ELF-1 (cell line): ENCODE measurements at regions not wholly inside any gene's neighbourhood (a gene's known extent, or its start where the extent isn't known, plus 50 kb on each side); places are given as distances from the start of the nearest gene placed in this dataset.
A peak's percentile ranks its signal among the peaks of the same experiment; 100 is the strongest.
"Not testable (repeated sequence)": the region's sequence is repeated elsewhere in the genome, so short reads cannot be mapped to it uniquely, and the experiment has no call there.

Source experiments
- DNase-seq: peaks from one replicate; pipeline ENCODE4 v3.0.0-alpha.2; 2016; ENCODE audit warnings: low read depth, low spot score

DNA sequence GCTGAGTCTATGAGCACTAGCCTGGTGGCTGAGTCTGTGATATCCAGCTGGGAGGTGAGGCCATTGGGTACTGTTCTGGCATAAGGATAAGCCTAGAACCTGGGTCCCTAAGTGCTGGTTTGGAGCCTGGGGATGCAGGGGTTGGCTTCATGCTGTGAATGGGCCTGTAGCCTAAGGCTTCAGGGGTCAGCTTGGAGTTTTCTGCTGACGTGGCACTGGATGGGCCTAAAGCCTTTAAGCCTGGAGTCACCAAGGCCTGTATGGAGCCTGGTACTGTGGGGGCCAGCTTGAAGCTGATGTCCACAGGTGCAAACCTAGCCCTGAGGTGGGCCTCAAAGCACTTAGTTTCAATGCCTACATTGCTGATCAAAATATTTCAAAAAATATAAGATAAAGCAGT lies 979.6 kb upstream of the POU3F4 start:
- no peak for DNase-seq

DNA sequence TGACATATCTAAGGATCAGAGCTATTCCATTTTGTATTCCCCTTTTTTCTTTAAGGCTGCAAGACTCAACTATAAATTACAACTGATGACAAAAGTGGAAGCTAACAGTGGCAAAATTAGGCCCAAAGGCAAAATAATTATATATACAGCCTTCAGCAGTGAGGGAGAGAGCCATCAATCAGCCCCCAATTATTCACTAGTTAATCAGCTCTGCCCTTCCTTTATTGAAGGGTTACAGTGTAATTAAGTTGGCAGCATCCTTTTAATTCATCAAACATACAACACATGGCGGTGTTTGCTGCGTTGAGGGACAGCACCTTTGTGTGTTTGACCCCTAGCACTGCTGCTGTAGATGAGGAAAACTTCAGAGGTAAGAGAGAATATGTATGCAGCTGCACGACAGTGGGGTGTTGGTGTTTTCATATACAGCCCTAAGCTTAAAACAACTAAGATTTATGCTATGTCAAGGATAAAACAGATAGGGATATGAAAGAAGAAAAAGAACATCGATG lies 973.9 kb upstream of the POU3F4 start:
- no peak for DNase-seq

DNA sequence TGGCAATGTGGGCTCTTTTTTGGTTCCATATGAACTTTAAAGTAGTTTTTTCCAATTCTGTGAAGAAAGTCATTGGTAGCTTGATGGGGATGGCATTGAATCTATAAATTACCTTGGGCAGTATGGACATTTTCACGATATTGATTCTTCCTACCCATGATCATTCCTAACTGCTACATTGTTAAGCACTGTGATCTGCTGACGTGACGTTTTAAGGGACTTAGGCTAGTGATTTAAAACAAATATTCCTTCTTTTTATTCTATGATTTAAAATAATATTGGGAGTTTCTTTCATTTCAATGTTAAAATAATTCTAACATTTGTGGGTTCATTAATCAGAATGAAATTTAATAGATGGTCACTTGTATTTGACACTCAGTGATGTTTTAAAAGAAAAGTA lies 970.9 kb upstream of the POU3F4 start:
- not testable (repeated sequence) for DNase-seq

DNA sequence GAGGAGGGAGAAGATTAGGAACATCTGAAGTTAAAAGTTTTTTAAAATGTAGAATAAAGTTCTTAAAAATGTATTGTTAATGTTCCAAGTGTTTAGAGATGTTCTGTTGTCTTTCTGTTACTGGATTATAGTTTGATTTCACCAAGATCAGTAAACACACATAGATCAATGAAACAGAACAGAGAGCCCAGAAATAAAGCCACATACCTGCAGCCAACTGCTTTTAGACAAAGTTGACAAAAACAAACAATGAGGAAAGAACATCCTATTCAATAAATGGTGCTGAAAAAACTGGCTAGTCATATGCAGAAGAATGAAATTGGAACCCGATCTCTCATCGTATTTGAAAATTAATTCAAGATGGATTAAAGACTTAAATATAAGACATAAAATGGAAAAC lies 966.3 kb upstream of the POU3F4 start:
- no peak for DNase-seq

DNA sequence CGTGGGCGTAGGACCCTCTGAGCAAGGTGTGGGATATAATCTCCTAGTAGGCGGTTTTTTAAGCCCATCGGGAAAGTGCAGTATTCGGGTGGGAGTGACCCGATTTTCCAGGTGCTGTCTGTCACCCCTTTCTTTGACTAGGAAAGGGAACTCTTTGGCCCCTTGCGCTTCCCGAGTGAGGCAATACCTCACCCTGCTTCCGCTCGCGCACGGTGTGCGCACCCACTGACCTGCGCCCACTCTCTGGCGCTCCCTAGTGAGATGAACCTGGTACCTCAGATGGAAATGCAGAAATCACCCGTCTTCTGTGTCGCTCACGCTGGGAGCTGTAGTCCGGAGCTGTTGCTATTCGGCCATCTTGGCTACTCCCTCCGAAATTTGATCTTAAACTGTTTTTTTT lies 955.9 kb upstream of the POU3F4 start:
- peak; percentile 41 for DNase-seq

DNA sequence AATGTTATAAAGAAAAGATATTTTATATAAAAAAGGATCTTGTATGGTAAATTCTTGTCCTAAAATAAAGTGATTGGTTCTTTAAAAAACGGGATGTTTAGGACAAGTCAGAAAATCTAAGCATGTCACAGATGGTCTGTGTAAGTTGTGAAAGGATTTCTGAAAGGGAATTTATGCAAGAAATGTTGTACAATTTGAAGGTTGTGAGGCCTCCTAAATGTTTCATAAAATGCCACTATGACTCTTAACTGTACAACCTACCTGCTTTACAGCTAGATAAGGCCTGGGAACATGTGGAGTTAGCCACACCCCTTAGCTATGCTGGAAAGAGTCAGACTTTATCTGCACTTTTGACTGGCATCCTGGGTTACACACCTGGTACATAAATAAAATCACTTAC lies 951.5 kb upstream of the POU3F4 start:
- DNase-seq = no peak

DNA sequence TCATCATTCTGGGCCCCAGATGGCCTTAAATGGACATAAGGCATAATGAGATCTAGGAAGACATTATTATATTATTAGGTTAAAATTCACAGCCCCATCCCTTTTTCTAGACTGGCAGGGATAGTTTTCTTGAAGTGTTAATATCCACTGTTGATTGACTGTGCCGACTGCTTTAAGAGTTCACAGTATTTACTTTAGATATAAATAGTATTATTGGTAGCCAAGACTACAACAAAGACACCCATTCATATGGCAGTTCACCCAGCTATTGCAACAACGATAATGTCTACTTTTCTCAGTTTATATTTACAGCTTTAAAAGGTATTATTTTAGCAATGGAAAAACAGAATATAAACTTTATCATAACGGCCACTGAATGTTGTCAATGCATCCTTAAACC lies 922.2 kb upstream of the POU3F4 start:
- no peak for DNase-seq

DNA sequence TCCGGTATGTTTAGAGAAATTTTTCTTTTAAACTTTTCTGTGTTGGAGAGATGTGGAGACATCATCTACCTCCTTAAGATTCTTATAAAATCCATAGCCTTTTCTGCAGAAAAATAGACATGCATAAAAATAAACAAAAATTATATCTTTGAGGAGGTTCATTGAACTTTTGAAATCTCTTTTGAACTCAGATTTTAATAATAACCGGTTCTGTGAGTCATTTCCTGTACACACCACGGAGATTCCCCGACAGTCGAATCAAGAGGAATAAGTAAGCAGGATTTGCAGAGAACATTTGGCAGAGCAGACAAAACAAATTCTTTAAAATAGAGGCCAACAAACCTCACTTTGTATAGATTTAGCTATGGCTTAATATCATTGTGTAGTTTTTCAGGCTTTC lies 918.7 kb upstream of the POU3F4 start:
- DNase-seq = no peak

DNA sequence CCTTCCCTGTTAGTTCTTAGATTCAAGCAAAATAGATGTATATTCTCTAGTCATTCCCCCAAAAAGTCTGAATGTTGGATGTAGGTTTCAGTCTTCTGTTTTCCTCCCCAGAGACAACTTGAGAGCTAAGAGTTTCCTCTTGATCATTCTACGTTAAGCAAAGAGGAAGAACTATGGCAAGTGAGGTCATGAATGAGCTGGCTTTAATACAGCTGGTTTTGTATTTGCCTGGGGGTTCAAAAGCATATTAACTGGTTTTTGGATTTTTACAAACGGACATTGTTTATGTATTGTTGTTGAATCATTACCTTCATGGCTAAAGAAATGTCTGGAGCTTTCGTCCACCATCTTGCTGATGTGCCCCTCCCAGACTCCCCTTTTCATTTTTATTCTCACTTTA lies 916.7 kb upstream of the POU3F4 start:
- DNase-seq = no peak

DNA sequence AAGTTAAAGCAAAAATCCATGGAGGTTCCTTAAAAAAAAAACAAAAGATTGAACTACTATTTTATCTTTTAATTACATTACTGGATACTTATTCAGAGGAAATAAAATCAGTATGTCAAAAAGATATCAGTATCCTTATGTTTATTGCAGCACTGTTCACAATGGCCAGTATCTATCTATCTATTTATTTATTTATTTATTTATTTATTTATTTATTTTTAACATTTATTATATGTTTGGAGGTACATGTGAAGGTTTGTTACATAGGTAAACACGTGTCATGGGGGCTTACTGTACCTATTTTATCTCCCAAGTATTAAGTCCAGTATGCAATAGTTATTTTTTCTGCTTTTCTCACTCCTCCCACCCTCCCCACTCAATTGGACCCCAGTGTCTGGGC lies 881.1 kb upstream of the POU3F4 start:
- DNase-seq = no peak

DNA sequence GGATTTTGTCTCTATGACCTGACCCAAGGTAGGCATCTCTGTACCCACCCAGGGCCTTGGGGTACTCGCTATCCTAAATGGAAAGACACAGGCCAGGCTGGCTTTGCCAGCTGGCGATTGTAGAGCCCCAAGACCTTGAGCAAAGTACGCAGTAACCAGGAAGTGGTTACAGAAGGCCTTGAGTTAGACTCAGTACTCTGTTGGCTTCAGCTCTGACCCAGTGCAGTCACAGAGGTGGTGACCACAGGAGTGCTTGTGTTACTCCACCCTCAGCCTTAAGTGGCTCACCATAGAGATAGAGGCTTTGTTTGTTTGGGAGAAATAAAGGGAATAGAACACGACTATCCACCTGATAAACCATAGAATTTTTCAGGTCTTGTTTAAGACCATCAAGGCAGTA lies 880.5 kb upstream of the POU3F4 start:
- no peak for DNase-seq

DNA sequence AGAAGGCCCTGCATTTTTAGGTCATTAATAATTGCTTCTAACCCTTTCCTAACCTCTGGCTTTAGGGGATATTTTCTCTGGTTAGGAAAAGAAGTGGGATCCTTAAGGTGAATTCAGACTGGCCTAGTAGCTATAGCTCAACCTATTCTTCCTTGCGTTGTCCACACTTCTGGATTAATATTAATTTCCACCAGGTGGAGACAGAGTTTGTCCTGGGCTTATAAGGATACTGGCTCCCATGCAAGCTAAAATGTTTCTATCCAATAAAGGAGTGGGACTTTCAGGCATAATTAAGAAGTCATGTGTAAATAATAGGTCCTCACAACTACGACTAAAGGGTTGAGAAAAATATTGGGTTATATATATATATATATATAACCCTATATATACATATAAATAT lies 860.0 kb upstream of the POU3F4 start:
- no peak for DNase-seq

DNA sequence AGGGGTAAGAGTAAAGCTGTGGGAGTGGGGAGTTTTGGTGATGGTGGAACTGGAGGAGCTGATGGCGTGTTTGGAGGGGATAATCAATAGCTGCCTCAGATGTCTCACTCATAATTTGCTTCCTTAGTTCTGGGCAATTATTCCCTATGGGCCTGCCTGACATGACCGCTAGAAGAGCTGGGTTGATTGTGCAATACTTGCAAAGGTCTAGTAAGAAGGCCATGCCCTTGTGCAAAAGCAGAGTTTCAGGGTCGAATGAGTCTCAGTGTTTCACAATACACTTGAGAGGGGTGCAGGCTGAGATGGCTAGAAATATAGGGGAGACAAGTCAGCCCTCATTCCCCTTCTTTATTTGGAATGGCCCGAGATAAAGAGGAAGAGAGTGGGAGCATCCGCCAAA lies 858.4 kb upstream of the POU3F4 start:
- DNase-seq = no peak

DNA sequence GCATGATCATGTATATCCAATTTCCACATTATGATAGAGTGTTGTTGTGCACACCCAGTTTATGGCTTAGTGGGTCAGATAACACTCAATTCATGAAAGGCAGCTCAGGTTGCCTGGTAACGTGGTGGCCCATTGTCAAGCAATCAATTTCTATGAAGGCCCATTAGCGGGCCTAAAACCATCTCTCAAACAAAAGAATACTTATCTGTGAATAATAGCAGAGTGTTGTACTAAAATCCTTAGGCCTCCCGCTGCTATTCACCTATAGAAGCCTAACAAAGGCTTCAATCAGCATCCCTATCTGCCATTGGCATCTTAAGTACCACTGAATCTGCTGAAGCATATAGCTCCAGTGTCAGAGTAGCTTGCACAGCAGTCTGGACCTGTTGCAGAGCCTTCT lies 849.6 kb upstream of the POU3F4 start:
- no peak for DNase-seq

DNA sequence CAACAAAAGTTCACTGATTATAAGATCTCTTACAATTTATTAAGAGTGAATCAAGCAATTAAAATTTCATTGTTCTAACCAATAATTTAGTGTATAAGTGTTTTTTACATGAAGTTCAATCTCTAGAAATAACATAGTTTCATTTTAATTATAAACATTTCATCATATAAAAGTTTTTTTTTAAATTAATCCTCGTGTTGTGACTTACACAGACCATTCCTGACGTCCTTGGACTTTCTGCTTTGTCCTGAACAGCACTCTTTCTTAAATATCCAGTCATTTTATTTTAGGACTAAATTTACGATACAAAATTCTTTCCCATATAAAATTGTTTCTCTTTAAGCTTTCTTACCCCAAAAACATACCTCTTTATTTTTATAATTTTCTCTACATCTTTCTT lies 841.7 kb upstream of the POU3F4 start:
- no peak for DNase-seq

DNA sequence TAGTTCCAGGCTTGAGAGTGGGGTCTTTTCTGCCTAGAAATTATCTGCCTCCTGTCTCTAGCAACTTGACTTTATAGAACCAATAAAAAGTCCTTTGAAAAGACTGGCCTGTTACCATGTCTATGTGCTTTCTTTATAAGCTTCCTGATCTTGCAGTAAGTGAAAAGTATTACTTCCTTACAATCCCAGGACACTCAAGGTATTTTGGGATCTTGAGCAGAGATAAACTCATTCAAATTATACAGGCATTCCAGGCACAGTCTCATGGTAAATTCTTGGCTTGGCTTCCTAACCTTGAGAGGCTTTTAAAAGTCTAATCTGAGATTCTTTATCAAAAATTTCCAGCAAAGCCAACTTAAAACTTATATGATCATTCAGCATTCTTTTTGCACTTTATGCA lies 833.0 kb upstream of the POU3F4 start:
- DNase-seq = no peak

DNA sequence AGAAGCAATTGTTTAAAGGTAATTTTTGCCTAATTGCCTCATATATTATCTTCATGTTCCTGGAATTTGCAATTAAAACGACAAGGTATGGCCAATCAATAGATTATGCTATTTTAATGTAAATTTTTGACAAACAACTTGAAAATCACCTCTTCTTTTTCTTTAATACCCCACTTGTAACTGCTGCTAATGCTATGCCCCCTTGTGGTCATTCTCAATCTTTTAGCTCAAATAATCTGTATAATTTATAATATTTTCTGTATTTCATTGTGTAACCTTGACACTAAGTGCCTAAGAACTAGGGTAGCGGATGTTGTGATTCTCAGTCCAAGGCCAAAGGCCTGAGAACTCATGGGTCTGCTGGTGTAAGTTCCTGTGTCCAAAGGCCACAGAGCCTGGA lies 831.7 kb upstream of the POU3F4 start:
- DNase-seq = no peak

DNA sequence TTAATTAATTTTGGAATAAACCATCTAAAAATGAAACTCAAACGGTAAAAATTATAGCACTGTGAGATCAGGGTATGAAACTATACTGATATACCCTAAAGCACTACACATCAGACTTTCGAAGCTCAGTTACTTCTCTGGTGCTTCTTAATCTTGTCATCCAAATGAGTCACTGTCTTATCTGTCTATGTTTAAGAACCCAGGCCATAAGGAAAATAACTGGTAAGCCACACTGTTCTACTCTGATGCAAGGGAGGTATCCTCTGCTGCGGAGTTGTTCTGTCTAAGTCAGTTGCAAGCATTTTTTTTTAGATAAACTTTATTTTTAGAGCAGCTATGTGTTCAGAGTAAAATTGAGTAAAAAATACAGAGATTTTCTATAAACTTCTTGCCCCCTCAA lies 830.8 kb upstream of the POU3F4 start:
- DNase-seq = no peak

DNA sequence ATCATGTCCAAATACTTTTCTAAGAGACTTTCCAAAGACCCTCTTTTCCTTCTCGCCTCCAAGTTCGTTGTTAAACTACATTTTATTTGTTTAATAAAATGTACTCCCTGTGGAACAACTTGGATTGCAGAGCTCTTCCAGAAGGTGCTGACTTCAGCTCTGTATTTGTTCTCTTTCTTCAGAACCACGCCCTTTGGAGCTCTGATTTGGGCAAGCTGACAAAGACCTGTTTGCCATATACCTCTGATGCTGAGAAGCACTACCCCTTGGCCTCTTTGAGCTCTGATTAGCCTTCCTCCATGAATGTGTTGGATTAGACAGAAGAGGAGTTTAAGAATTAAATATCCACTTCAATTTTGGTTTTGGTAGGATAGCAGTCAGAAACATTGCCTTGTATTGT lies 815.1 kb upstream of the POU3F4 start:
- DNase-seq = no peak

DNA sequence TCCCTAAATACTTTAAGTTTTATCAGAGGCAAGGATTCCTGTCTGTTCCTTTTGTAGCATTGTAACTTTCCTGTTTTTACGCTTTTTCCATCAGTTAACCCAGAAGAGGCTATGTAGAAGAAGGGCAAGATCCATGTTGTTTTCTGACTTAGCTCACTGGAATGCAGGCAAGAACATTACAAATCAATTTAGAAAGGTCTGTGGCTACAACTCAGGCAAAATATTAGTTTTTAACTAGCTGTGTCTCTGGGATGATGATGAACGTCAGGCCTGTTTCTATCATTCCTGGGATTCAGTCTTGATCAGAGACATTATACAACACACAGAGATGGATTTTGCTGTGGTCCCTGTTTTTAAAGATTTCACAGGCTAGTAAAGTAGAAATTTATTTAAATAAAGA lies 813.0 kb upstream of the POU3F4 start:
- no peak for DNase-seq

DNA sequence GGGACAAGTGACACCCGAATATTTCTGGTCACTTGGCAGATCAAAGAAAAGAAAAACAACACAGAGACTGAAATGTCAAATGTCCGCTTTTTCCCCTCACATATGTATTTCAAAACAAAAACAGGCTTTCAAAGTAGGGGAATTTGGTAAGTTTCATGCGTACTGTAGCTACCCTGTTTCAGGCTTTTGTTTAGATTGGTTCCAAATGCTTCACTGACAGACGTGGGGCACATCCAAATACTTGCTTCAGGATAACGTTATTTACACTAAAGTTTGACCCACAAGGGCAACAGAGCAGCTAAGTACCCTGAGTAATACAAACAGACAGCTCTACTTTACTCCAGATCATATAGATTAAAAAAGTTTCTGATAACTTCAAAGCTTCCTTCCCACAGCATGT lies 804.5 kb upstream of the POU3F4 start:
- no peak for DNase-seq

DNA sequence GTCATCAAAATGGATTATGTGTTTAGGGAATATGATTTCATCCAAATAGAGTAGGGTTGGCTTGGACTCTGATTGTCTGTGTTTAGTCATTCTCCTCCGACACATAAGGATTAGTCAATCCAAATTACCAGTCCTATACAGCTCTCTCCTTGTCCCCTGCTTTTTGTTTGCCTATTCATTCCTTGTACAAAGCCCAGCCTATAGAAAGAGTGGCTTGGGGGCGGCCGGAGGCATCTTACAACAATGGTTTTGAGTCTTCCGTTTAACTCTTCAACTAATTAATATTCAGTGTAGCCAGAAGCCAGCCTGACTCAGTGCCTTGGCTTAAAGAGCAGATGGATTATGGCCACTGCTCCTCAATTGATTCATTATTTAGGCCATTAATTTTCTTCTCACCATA lies 796.6 kb upstream of the POU3F4 start:
- DNase-seq = peak; percentile 49

DNA sequence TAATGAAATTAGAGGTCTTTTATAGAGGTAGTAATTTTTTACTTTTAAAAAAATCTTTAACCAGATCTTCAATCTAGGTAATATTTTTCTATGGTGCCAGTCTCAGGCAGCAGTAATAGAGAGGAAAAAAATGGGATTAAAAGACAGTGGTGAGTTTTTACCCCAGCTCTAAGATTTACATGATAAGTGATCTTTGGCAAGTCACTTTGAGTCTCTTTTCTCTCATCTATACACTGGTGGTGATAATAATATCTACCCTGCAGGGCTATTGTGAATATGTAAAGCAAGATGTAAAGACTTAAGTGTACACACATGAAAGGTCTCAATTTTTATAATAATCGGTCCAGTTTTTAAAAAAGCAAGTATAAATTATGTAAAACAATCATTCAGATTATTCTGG lies 786.2 kb upstream of the POU3F4 start:
- no peak for DNase-seq

DNA sequence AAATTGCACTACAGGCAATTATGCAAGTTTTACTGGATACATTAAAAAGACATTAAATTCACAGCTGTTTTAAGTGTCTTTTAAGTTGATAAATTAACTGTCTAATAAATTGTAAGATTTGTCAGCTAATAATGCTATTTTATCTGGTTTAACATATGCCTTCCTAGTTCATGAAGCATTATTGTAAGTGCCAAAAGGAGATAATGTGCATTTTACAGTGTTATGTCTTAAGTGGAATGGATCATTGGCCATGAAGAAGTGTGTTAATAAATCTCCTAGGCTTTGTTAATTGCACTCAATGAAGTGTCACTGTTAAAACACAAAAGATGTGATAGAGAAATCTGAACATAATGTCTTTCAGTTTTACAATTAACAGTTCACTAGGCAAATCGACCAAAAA lies 784.3 kb upstream of the POU3F4 start:
- no peak for DNase-seq

DNA sequence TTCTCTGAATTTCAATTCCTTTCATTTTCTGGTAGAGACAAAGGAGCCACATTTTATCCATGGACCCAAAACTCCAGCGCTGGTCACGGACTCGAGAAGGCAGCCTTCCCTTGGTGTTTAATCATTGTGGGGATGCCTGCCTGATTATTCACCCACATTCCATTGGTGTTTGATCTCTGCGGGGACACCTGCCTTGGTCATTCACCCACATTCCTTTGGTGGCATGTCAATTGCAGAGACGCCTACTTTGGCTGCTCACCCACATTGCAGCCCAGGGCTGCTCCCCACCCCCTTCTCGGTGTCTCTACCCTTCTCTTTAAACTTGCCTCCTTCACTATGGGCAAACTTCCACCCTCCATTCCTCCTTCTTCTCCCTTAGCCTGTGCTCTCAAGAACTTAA lies 780.7 kb upstream of the POU3F4 start:
- DNase-seq = not testable (repeated sequence)
